Inflammatory macrophage (primary cell): ENCODE measurements at regions not wholly inside any gene's neighbourhood (a gene's known extent, or its start where the extent isn't known, plus 50 kb on each side); places are given as distances from the start of the nearest gene placed in this dataset.
A peak's percentile ranks its signal among the peaks of the same experiment; 100 is the strongest.
"Not testable (repeated sequence)": the region's sequence is repeated elsewhere in the genome, so short reads cannot be mapped to it uniquely, and the experiment has no call there.

ENCODE experiments used
- DNase-seq, 2 donors: peaks; one replicate each; pipeline ENCODE4 v3.0.0-alpha.2; 2020 to 2022

- DNase-seq, result not testable (repeated sequence)
Observed at GRCh38 chr20:29031262-29031982, 2226.0 kb upstream of the DEFB115 start.

GRCh38 chr20:29044239-29044638, 2213.2 kb upstream of the DEFB115 start:
- not testable (repeated sequence) for DNase-seq

- DNase-seq, result peak in 1 of 2 donors; percentile 1
Observed at GRCh38 chr20:29050008-29050606, 2207.4 kb upstream of the DEFB115 start.

GRCh38 chr20:29057866-29058484, 2199.5 kb upstream of the DEFB115 start:
- DNase-seq, result not testable (repeated sequence)

DNA sequence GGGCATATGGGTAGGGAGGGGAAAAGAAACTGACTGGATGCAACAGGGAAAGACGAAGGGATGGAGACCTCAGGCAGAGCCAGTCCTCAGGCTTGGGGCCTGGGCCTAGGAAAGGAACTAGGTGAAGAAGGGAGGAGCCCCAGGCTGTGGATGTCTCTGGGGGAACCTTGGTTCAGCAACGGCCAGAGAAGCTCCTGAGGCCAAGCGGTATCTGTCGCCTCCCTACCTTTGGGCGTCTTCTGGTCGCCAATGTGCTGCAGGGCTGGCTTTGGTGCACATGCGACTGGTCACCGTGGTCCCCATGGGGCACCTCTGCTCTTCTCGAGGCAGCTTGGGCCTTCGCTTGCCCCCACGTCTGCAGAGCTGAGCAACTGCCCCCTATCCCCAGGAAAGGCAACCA, 2195.0 kb upstream of the DEFB115 start:
- DNase-seq, result not testable (repeated sequence)

- DNase-seq, result not testable (repeated sequence)
Observed at GRCh38 chr20:29066341-29066740, 2191.1 kb upstream of the DEFB115 start.

GRCh38 chr20:29073640-29074039, 2183.8 kb upstream of the DEFB115 start:
- DNase-seq, result not testable (repeated sequence)

DNA sequence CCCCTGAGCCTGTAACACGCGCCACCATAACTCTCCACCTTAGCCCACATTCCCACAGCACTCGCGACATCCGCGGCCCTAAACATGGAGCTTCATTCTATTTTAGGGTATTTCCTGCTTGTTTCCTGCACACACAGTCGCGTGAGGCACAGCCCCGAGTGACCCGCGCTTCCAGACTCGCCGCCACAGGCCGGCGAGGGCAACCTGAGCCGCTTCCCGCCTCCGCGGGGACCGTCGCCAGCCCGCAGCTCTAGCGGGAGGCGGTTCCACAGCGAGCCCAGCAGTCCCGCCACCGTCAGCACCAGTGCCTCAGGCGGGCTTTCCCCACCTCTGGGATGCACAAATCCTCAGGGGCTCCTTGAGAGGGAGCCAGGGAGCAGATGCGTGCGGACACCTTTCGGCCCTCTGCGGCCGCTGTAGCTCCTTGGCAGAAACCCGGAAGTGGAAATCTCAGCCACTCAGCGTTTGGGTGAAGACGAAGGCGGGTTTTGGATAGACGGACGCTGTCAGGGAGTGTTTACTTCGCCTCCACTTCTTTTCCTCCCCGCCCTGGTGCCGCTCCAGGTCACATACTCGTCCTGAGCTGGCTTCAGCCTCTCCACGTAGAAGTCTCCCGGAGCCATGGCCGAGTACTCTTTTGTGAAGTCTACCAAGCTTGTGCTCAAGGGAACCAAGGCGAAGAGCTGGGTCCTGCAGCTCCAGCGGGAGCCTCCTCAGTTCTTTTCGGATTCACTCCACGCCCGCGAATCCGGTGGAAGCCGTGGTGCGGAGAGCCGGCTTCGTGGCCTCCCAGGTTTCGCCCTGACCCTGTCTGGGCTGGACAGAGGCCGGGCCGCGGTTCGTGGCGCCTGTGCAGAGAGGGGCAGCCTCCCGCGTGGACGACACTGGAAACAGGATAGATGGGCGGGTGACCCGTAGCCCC, 2177.4 kb upstream of the DEFB115 start:
- peak in 1 of 2 donors; percentile 19 for DNase-seq

- not testable (repeated sequence) for DNase-seq
Observed at GRCh38 chr20:29081712-29082111, 2175.8 kb upstream of the DEFB115 start.

- no peak for DNase-seq
Observed at GRCh38 chr20:29085625-29086024, 2171.8 kb upstream of the DEFB115 start.

DNA sequence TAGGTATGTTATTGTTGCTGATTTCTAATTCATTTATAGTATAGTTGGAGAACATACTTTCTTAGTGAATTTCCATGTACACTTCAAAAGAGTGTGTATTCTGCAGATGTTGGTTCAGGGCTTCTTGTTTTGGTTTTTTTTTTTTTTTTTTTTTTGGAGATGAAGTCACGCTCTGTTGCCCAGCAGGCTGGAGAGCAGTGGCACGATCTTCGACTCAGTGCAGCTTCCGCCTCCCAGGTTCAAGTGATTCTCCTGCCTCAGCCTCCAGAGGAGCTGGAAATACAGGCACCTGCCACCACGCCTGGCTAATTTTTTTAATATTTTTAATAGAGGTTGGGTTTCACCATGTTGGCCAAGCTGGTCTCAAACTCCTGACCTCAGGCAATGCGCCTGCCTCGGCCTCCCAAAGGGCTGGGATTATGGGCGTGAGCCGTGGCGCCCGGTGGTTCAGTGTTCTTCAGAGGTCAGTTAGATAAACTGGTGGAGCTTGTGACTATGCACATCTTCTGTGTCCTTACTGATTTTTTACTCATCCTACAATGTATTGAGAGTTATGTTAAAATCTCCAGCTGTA, 2171.2 kb upstream of the DEFB115 start:
- not testable (repeated sequence) for DNase-seq

DNA sequence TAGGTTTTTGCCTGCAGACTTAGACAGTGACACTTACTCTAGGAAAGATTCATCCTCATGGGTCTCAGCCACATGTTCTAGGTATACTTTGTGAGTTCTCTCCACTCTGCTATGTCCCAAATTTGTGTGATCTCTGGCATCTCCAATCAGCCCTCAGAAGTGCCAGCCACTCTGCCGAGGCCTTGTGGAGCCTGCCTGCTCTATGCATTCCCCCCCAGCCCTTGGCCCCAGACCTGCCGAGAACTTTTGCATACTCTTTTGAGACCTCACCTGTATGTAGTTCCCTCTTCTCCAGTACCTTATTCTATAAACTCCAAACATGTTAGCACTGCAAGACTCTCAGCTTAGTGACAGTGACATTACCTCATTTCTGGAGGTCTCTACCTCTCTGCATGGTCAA, 2170.5 kb upstream of the DEFB115 start:
- no peak for DNase-seq

DNA sequence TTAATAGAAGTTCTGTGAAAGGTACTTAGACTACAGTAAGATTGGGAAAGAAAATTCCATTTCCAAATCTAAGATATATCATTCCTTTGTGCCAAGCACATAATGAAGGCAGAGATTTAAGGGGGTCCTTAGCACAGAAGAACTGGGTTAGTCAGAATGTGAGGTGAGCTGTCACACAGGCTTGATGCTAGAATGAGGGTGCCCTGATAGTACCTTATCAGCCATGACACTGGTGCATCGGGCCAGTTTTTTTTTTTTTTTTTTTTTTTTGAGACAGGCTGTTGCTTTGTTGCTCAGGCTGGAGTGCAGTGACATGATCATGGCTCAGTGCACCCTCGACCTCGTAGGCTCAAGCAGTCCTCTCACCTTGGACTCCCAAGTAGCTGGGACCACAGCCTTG, 2169.6 kb upstream of the DEFB115 start:
- not testable (repeated sequence) for DNase-seq

DNA sequence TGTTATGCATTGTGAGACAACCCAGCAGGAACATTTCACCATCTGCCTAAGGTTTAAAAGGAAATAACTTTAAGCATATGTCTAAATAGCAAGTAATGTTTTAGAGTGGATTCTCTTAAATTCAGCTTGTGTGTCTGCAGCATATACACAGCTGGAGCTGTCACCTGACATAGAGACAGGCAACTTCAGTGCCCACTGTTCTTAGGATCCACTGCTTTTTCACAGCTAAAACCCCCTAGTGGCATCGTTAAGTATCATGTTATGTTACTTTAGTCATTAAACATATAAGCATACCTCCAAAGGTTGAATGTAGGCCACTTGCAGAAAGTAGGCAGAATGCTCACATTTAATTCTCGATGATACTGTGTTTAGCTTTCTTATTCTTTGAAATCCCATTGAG, 2169.0 kb upstream of the DEFB115 start:
- DNase-seq, result not testable (repeated sequence)

GRCh38 chr20:29089409-29089808, 2168.1 kb upstream of the DEFB115 start:
- not testable (repeated sequence) for DNase-seq

- not testable (repeated sequence) for DNase-seq
Observed at GRCh38 chr20:29093958-29094357, 2163.5 kb upstream of the DEFB115 start.

DNA sequence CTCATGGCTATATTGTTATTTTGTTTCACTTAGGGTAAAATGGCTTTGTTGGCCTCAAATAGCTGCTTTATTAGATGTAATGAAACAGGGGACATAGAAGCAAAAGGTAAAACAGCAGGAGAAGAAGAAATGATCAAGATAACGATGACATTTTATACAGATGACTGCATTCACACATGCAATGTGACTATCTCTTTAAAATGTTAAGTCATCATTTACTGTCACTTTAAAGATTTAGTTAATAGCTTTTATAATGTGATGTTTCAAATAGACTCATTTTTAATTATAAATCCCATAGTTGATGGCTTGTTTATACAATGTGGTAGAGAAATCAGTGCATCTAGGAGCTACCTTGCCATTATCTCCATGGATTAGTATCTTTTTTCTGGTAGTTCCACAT, 2160.8 kb upstream of the DEFB115 start:
- not testable (repeated sequence) for DNase-seq

- not testable (repeated sequence) for DNase-seq
Observed at GRCh38 chr20:29107884-29108283, 2149.6 kb upstream of the DEFB115 start.

DNA sequence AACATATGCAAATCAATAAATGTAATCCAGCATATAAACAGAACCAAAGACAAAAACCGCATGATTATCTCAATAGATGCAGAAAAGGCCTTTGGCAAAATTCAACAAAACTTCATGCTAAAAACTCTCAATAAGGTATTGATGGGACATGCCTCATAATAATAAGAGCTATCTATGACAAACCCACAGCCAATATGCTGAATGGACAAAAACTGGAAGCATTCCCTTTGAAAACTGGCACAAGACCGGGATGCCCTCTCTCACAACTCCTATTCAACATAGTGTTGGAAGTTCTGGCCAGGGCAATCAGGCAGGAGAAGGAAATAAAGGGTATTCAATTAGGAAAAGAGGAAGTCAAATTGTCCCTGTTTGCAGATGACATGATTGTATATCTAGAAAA, 2148.1 kb upstream of the DEFB115 start:
- not testable (repeated sequence) for DNase-seq

DNA sequence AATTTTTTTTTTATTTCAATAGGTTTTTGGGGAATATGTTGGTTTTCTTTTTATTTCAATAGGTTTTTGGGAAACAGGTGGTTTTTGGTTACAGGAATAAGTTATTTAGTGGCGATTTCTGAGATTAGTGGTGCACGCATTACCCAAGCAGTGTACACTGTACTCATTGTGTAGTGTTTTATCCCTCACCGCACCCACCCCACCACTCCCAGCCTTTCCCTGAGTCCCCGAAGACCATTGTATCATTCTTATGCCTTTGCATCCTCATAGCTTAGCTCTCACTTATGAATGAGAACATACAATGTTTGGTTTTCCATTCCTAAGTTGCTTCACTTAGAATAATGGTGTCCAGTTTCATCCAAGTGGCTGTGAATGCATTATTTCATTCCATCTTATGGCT, 2142.4 kb upstream of the DEFB115 start:
- DNase-seq, result not testable (repeated sequence)

DNA sequence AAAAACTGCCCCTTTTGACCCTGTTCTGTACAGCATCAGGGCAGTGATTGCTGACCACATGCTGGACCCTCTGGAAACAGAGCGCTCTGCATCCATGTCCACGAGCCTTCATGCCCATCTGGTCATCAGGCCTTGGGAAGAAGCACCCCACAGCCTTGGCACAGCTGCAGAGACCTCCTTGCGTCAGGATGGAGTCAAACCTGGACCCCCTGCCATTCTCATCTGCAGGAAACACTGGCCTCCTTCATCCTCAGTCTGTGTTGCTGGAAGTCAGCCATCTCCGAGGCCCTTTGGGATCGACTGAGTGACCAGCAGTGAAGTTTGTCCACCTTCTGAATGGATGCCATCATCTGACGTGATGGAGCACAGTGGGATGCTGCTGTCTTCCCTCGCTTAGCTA, 2138.3 kb upstream of the DEFB115 start:
- DNase-seq, result no peak

DNA sequence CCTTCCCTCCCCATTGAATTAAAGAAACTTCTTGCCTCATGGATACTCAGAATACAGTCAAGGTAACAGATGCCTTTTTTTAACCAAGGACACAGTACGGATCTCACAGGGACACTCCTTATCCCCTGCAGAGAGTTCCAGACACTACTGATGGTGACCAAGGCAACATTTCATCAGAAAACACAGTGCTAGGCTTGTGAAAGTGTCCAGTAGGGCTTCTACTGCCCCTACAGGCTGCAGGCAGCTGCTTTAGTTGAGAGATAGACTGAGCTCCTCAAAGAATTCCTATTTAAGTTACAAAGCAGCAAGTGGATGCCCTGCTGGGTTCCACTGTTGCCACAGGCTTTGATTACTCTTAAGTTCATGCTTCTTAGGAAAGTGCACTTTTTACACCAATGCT, 2137.8 kb upstream of the DEFB115 start:
- DNase-seq, result not testable (repeated sequence)
